ENCODE measurements at regions not wholly inside any gene's neighbourhood (a gene's known extent, or its start where the extent isn't known, plus 50 kb on each side); places are given as distances from the start of the nearest gene placed in this dataset.

- no peak for TF ChIP-seq EZH2 (IDR thresholded peaks at IDR 0.05; ENCODE audit: borderline replicate concordance, low read depth, low read length, severe bottlenecking)
- no peak for TF ChIP-seq CTCF (IDR thresholded peaks at IDR 0.05; ENCODE audit: borderline replicate concordance, extremely low read depth, low read length, poor library complexity, severe bottlenecking)
- DNase-seq (no peak), ATAC-seq (ENCODE audit: insufficient read depth, low read depth) (no peak)
- no peaks in the 10 kb centered on the region for H3K9me3 ChIP-seq (ENCODE audit: insufficient read depth, low read length, severe bottlenecking)
- H3K4me2 ChIP-seq (ENCODE audit: insufficient read depth, low read length), result no peak overlapping the region
- no peak overlapping the region for H3K4me3 ChIP-seq (ENCODE audit: low read depth in 1 of 2, low read length in 2 of 2)
- no peak overlapping the region for H3K9ac ChIP-seq (ENCODE audit: low read depth, low read length)
- H2AFZ ChIP-seq (ENCODE audit: low read depth, low read length), result no peak overlapping the region
- H3K27ac ChIP-seq (ENCODE audit: low read length), result no peak overlapping the region
- H3K4me1 ChIP-seq (ENCODE audit: insufficient read depth, low read length), result no peaks in the 10 kb centered on the region
- no peaks in the 10 kb centered on the region for H3K79me2 ChIP-seq (ENCODE audit: insufficient read depth, low read length)
- H3K27me3 ChIP-seq (ENCODE audit: insufficient read depth, low read length, poor library complexity), result no peaks in the 10 kb centered on the region
- no peaks in the 10 kb centered on the region for H4K20me1 ChIP-seq (ENCODE audit: insufficient read depth, low read length)
- no peaks in the 10 kb centered on the region for H3K36me3 ChIP-seq (ENCODE audit: insufficient read depth, low read length)
These were observed 55.4 kb downstream of the CRPPA start for GRCh38 chr7:16365952-16366351.

- H3K27me3 ChIP-seq (ENCODE audit: insufficient read depth, low read length, poor library complexity), result no peaks in the 10 kb centered on the region
- DNase-seq (no peak), ATAC-seq (ENCODE audit: insufficient read depth, low read depth) (no peak)
- no peaks in the 10 kb centered on the region for H4K20me1 ChIP-seq (ENCODE audit: insufficient read depth, low read length)
- no peaks in the 10 kb centered on the region for H3K36me3 ChIP-seq (ENCODE audit: insufficient read depth, low read length)
- no peak overlapping the region for H2AFZ ChIP-seq (ENCODE audit: low read depth, low read length)
- no peak for TF ChIP-seq EZH2 (IDR thresholded peaks at IDR 0.05; ENCODE audit: borderline replicate concordance, low read depth, low read length, severe bottlenecking)
- no peak for TF ChIP-seq CTCF (IDR thresholded peaks at IDR 0.05; ENCODE audit: borderline replicate concordance, extremely low read depth, low read length, poor library complexity, severe bottlenecking)
- H3K79me2 ChIP-seq (ENCODE audit: insufficient read depth, low read length), result no peaks in the 10 kb centered on the region
- H3K27ac ChIP-seq (ENCODE audit: low read length), result no peak overlapping the region
- H3K9me3 ChIP-seq (ENCODE audit: insufficient read depth, low read length, severe bottlenecking), result no peaks in the 10 kb centered on the region
- no peaks in the 10 kb centered on the region for H3K4me1 ChIP-seq (ENCODE audit: insufficient read depth, low read length)
- H3K4me2 ChIP-seq (ENCODE audit: insufficient read depth, low read length), result no peak overlapping the region
- no peak overlapping the region for H3K4me3 ChIP-seq (ENCODE audit: low read depth in 1 of 2, low read length in 2 of 2)
- H3K9ac ChIP-seq (ENCODE audit: low read depth, low read length), result no peak overlapping the region
These were observed 56.2 kb downstream of the CRPPA start for GRCh38 chr7:16365177-16365576.

- Histone ChIP-seq H3K79me2 (ENCODE audit: insufficient read depth, low read length) (no peaks in the 10 kb centered on the region), H3K4me3 (ENCODE audit: low read depth in 1 of 2, low read length in 2 of 2) (no peak overlapping the region), H3K9me3 (ENCODE audit: insufficient read depth, low read length, severe bottlenecking) (no peaks in the 10 kb centered on the region), H3K27me3 (ENCODE audit: insufficient read depth, low read length, poor library complexity) (no peaks in the 10 kb centered on the region), H4K20me1 (ENCODE audit: insufficient read depth, low read length) (no peaks in the 10 kb centered on the region), H3K4me2 (ENCODE audit: insufficient read depth, low read length) (no peak overlapping the region), H2AFZ (ENCODE audit: low read depth, low read length) (no peak overlapping the region), H3K27ac (ENCODE audit: low read length) (no peak overlapping the region), H3K9ac (ENCODE audit: low read depth, low read length) (no peak overlapping the region), H3K36me3 (ENCODE audit: insufficient read depth, low read length) (no peaks in the 10 kb centered on the region), H3K4me1 (ENCODE audit: insufficient read depth, low read length) (no peaks in the 10 kb centered on the region)
- DNase-seq (no peak), ATAC-seq (ENCODE audit: insufficient read depth, low read depth) (no peak)
- TF ChIP-seq EZH2 (IDR thresholded peaks at IDR 0.05; ENCODE audit: borderline replicate concordance, low read depth, low read length, severe bottlenecking) (no peak), CTCF (IDR thresholded peaks at IDR 0.05; ENCODE audit: borderline replicate concordance, extremely low read depth, low read length, poor library complexity, severe bottlenecking) (no peak)
These were observed 62.1 kb downstream of the CRPPA start for GRCh38 chr7:16359216-16359615.

- no peaks in the 10 kb centered on the region for H3K4me1 ChIP-seq (ENCODE audit: insufficient read depth, low read length)
- H3K4me2 ChIP-seq (ENCODE audit: insufficient read depth, low read length), result no peak overlapping the region
- ATAC-seq (ENCODE audit: insufficient read depth, low read depth), result no peak
- H3K79me2 ChIP-seq (ENCODE audit: insufficient read depth, low read length), result no peaks in the 10 kb centered on the region
- no peaks in the 10 kb centered on the region for H4K20me1 ChIP-seq (ENCODE audit: insufficient read depth, low read length)
- no peak overlapping the region for H2AFZ ChIP-seq (ENCODE audit: low read depth, low read length)
- H3K27me3 ChIP-seq (ENCODE audit: insufficient read depth, low read length, poor library complexity), result no peaks in the 10 kb centered on the region
- H3K9me3 ChIP-seq (ENCODE audit: insufficient read depth, low read length, severe bottlenecking), result no peaks in the 10 kb centered on the region
- H3K9ac ChIP-seq (ENCODE audit: low read depth, low read length), result no peak overlapping the region
- no peak overlapping the region for H3K4me3 ChIP-seq (ENCODE audit: low read depth in 1 of 2, low read length in 2 of 2)
- no peak for DNase-seq
- no peak for TF ChIP-seq EZH2 (IDR thresholded peaks at IDR 0.05; ENCODE audit: borderline replicate concordance, low read depth, low read length, severe bottlenecking)
- no peak for TF ChIP-seq CTCF (IDR thresholded peaks at IDR 0.05; ENCODE audit: borderline replicate concordance, extremely low read depth, low read length, poor library complexity, severe bottlenecking)
- H3K36me3 ChIP-seq (ENCODE audit: insufficient read depth, low read length), result no peaks in the 10 kb centered on the region
- H3K27ac ChIP-seq (ENCODE audit: low read length), result no peak overlapping the region
These were observed 63.4 kb downstream of the CRPPA start for GRCh38 chr7:16357921-16358320.
